Ascending aorta (tissue), 2 donors: ENCODE measurements at regions not wholly inside any gene's neighbourhood (a gene's known extent, or its start where the extent isn't known, plus 50 kb on each side); places are given as distances from the start of the nearest gene placed in this dataset.

Experiments
- DNase-seq, 2 donors: peaks; one replicate each; pipeline ENCODE4 v3.0.0-alpha.2; 2019; ENCODE audit warnings: low spot score in 2 of 2
- H3K27ac ChIP-seq, 2 donors: fragments of 200-600 bp; sonication (generic); one replicate each; pipeline ENCODE4 v1.5.1; 2016 to 2017; ENCODE audit warnings: mild to moderate bottlenecking in 1 of 2
- H3K27me3 ChIP-seq: fragments of 200-600 bp; sonication (generic); one replicate; pipeline ENCODE4 v1.5.1; 2017
- H3K36me3 ChIP-seq, 2 donors: fragments of 200-600 bp; sonication (generic); one replicate each; pipeline ENCODE4 v1.5.1; 2016
- H3K4me1 ChIP-seq, 2 donors: fragments of 200-600 bp; sonication (generic); one replicate each; pipeline ENCODE4 v1.5.1; 2016 to 2017; ENCODE audit warnings: mild to moderate bottlenecking in 1 of 2
- H3K4me3 ChIP-seq, 2 donors: fragments of 200-600 bp; sonication (generic); one replicate each; pipeline ENCODE4 v1.5.1; 2016 to 2017; ENCODE audit warnings: mild to moderate bottlenecking in 1 of 2
- H3K9me3 ChIP-seq, 2 donors: fragments of 200-600 bp; sonication (generic); one replicate each; pipeline ENCODE4 v1.5.1; 2016
- CTCF ChIP-seq, 3 experiments: fragments of 200-600 bp in 2 of 3; fragments of 450-650 bp in 1 of 3; sonication (generic) in 2 of 3; IDR thresholded peaks; one replicate each; pipeline ENCODE4 v1.5.1; 2016 to 2019; ENCODE audit warnings: antibody characterized with exemption in 3 of 3, mild to moderate bottlenecking in 1 of 3, moderate library complexity in 1 of 3
- intact Hi-C: fragments of 100-400 bp; cut with DNase I; formaldehyde crosslinking; loops from one replicate; pipeline ENCODE4 v1.15.1; 2023

GRCh38 chr21:37967036-37967435 lies 50.8 kb upstream of the KCNJ6 start:
- Histone ChIP-seq H3K27me3 (no peaks in the 10 kb centered on the region), H3K9me3 (no peaks in the 10 kb centered on the region), H3K36me3 (no peaks in the 10 kb centered on the region), H3K4me1 (no peaks in the 10 kb centered on the region), H3K4me3 (no peak overlapping the region), H3K27ac (no peak overlapping the region)
- intact Hi-C loops = no loop called here
- DNase-seq = no peak
- TF ChIP-seq CTCF (IDR thresholded peaks at IDR 0.05) = no peak

GRCh38 chr21:37968744-37969143 lies 52.5 kb upstream of the KCNJ6 start:
- DNase-seq = no peak
- no peak overlapping the region for H3K27ac ChIP-seq
- intact Hi-C loops = no loop called here
- H3K4me1 ChIP-seq = no peaks in the 10 kb centered on the region
- no peaks in the 10 kb centered on the region for H3K36me3 ChIP-seq
- H3K4me3 ChIP-seq = no peak overlapping the region
- no peaks in the 10 kb centered on the region for H3K27me3 ChIP-seq
- no peak for TF ChIP-seq CTCF (IDR thresholded peaks at IDR 0.05)
- no peaks in the 10 kb centered on the region for H3K9me3 ChIP-seq

GRCh38 chr21:37970548-37970947 lies 54.3 kb upstream of the KCNJ6 start:
- DNase-seq = no peak
- TF ChIP-seq CTCF (IDR thresholded peaks at IDR 0.05) = no peak
- Histone ChIP-seq H3K4me1 (no peaks in the 10 kb centered on the region), H3K27me3 (no peaks in the 10 kb centered on the region), H3K4me3 (no peak overlapping the region), H3K27ac (no peak overlapping the region), H3K36me3 (no peaks in the 10 kb centered on the region), H3K9me3 (no peaks in the 10 kb centered on the region)
- intact Hi-C loops = no loop called here

GRCh38 chr21:37971390-37971950 lies 55.2 kb upstream of the KCNJ6 start:
- no peak overlapping the region for H3K4me3 ChIP-seq
- H3K4me1 ChIP-seq = no peaks in the 10 kb centered on the region
- no peak for TF ChIP-seq CTCF (IDR thresholded peaks at IDR 0.05)
- H3K27ac ChIP-seq = no peak overlapping the region
- H3K9me3 ChIP-seq = no peaks in the 10 kb centered on the region
- intact Hi-C loops = no loop called here
- H3K27me3 ChIP-seq = no peaks in the 10 kb centered on the region
- DNase-seq = no peak
- no peaks in the 10 kb centered on the region for H3K36me3 ChIP-seq

GRCh38 chr21:37974081-37974480 lies 57.8 kb upstream of the KCNJ6 start:
- no peaks in the 10 kb centered on the region for H3K4me1 ChIP-seq
- TF ChIP-seq CTCF (IDR thresholded peaks at IDR 0.05) = no peak
- intact Hi-C loops = no loop called here
- no peak for DNase-seq
- H3K36me3 ChIP-seq = no peaks in the 10 kb centered on the region
- no peaks in the 10 kb centered on the region for H3K9me3 ChIP-seq
- no peak overlapping the region for H3K4me3 ChIP-seq
- H3K27ac ChIP-seq = no peak overlapping the region
- H3K27me3 ChIP-seq = no peaks in the 10 kb centered on the region
